Esophagus squamous epithelium (tissue), 5 donors: ENCODE measurements at regions not wholly inside any gene's neighbourhood (a gene's known extent, or its start where the extent isn't known, plus 50 kb on each side); places are given as distances from the start of the nearest gene placed in this dataset.

Source experiments
- DNase-seq: peaks from one replicate; lab custom pipeline; 2025; lab: John Stamatoyannopoulos, UW
- H3K27ac ChIP-seq, 4 donors: fragments of 200-600 bp; sonication (generic); one replicate each; pipeline ENCODE4 v1.5.1; 2016 to 2019; ENCODE audit warnings: mild to moderate bottlenecking in 1 of 4
- H3K27me3 ChIP-seq, 4 donors: fragments of 200-600 bp; sonication (generic); 1 replicate in 3 of 4; 2 replicates in 1 of 4; pipeline versions ENCODE4 v1.5.1 to v1.6.0; 2017 to 2021; ENCODE audit warnings: antibody characterized with exemption in 1 of 4
- H3K36me3 ChIP-seq, 3 donors: fragments of 200-600 bp; sonication (generic); one replicate each; pipeline ENCODE4 v1.5.1; 2016 to 2019
- H3K4me1 ChIP-seq, 3 donors: fragments of 200-600 bp; sonication (generic); one replicate each; pipeline ENCODE4 v1.5.1; 2017 to 2019
- H3K4me3 ChIP-seq, 4 donors: fragments of 200-600 bp; sonication (generic); 1 replicate in 3 of 4; 2 replicates in 1 of 4; pipeline ENCODE4 v1.5.1; 2016 to 2019; ENCODE audit warnings: mild to moderate bottlenecking in 2 of 4, moderate library complexity in 1 of 4
- H3K9me3 ChIP-seq, 3 donors: fragments of 200-600 bp; sonication (generic); one replicate each; pipeline ENCODE4 v1.5.1; 2016 to 2019
- POLR2A ChIP-seq, 4 donors: fragments of 450-650 bp; IDR thresholded peaks; one replicate each; pipeline ENCODE4 v1.6.1; 2017; ENCODE audit warnings: antibody characterized with exemption in 4 of 4, mild to moderate bottlenecking in 4 of 4, moderate library complexity in 3 of 4
- WGBS, 2 donors: methylation state at CpG; one replicate each; pipeline ENCODE4 v1.1.5; 2018; 5-methylcytosine and 5-hydroxymethylcytosine counted together
- intact Hi-C: fragments of 100-400 bp; cut with DNase I; formaldehyde crosslinking; loops from one replicate; pipeline ENCODE4 v1.15.0; 2022
- TF ChIP-seq, protein P1 (sequence below), 6 experiments: fragments of 450-650 bp in 4 of 6; fragments of 200-600 bp in 2 of 6; sonication (generic) in 2 of 6; IDR thresholded peaks; one replicate each; pipeline ENCODE4 v1.5.1; 2016 to 2019; ENCODE audit warnings: antibody characterized with exemption in 6 of 6, mild to moderate bottlenecking in 4 of 6, moderate library complexity in 4 of 6
- donor health status: DM: yes; HTN: yes; CAD: no.

DNA sequence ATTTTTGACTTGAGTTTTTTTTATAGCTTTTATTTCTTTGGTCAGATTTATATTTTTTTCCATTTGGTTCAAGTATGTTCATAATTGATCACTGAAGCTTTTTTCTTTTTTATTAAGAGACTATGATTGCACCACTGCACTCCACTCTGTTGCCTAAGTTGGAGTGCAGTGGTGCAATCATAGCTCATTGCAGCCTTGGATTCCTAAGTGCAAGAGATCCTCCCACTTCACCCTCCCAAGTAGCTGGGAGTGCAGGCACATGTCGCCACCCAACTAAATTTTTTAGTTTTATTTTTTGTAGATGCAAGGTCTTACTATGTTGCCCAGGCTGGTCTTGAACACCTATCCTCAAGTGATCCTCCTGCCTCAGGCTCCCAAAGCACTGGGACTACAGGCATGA lies 97.7 kb upstream of the KIF5B start:
- intact Hi-C loops, result no loop called here
- no peaks in the 10 kb centered on the region for H3K36me3 ChIP-seq
- H3K4me1 ChIP-seq, result peaks cover 5 to 34% (median 8%) of the 10 kb centered on the region in 3 donors
- H3K27ac ChIP-seq, result no peak overlapping the region
- H3K27me3 ChIP-seq, result no peaks in the 10 kb centered on the region
- no peaks in the 10 kb centered on the region for H3K9me3 ChIP-seq
- WGBS, 2 donors, result 86 to 93% methylated on average over 1 of the region's 1 CpG
- no peak for DNase-seq
- H3K4me3 ChIP-seq, result no peak overlapping the region
- TF ChIP-seq, protein P1, sequence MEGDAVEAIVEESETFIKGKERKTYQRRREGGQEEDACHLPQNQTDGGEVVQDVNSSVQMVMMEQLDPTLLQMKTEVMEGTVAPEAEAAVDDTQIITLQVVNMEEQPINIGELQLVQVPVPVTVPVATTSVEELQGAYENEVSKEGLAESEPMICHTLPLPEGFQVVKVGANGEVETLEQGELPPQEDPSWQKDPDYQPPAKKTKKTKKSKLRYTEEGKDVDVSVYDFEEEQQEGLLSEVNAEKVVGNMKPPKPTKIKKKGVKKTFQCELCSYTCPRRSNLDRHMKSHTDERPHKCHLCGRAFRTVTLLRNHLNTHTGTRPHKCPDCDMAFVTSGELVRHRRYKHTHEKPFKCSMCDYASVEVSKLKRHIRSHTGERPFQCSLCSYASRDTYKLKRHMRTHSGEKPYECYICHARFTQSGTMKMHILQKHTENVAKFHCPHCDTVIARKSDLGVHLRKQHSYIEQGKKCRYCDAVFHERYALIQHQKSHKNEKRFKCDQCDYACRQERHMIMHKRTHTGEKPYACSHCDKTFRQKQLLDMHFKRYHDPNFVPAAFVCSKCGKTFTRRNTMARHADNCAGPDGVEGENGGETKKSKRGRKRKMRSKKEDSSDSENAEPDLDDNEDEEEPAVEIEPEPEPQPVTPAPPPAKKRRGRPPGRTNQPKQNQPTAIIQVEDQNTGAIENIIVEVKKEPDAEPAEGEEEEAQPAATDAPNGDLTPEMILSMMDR (IDR thresholded peaks at IDR 0.05), result no peak
- no peak for TF ChIP-seq POLR2A (IDR thresholded peaks at IDR 0.05)

- peaks cover 5 to 39% (median 10%) of the 10 kb centered on the region in 3 donors for H3K4me1 ChIP-seq
- no peaks in the 10 kb centered on the region for H3K27me3 ChIP-seq
- WGBS, 2 donors, result 80 to 96% methylated on average over 4 of the region's 4 CpGs
- H3K4me3 ChIP-seq, result no peak overlapping the region
- H3K27ac ChIP-seq, result no peak overlapping the region
- H3K9me3 ChIP-seq, result no peaks in the 10 kb centered on the region
- no peak for DNase-seq
- no peaks in the 10 kb centered on the region for H3K36me3 ChIP-seq
- intact Hi-C loops, result no loop called here
- TF ChIP-seq, protein P1 (IDR thresholded peaks at IDR 0.05), result no peak
- no peak for TF ChIP-seq POLR2A (IDR thresholded peaks at IDR 0.05)
Measured at GRCh38 chr10:32153252-32153651, 97.0 kb upstream of the KIF5B start.

DNA sequence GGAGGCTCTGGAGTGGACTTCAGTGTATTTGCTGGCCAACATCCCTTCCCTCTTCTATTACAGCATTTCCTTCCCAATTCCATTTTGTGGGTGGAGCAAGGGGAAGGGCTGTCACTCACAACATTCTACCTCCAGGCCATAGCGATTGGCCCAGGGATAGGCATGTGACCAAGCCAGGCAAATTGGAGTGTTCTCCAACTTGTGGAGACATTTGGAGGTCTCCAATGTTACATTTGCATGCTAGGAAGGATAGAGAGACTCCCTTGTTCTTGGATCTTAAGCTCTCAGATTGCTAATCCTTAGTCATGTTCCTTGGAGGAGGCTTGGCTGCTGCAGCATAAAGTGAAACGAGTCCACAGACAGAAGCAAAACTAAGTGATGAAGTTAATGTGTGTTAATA lies 95.6 kb upstream of the KIF5B start:
- Histone ChIP-seq H3K9me3 (no peaks in the 10 kb centered on the region), H3K4me3 (no peak overlapping the region), H3K27ac (no peak overlapping the region), H3K4me1 (peaks cover 5 to 39% (median 10%) of the 10 kb centered on the region in 3 donors), H3K27me3 (no peaks in the 10 kb centered on the region), H3K36me3 (no peaks in the 10 kb centered on the region)
- intact Hi-C loops, result no loop called here
- DNase-seq, result no peak
- TF ChIP-seq POLR2A (IDR thresholded peaks at IDR 0.05), result no peak
- TF ChIP-seq, protein P1 (IDR thresholded peaks at IDR 0.05), result no peak
- 55 to 83% methylated on average over 2 of the region's 2 CpGs for WGBS, 2 donors

GRCh38 chr10:32150532-32151101 lies 94.4 kb upstream of the KIF5B start:
- intact Hi-C loops, result no loop called here
- H3K27me3 ChIP-seq, result no peaks in the 10 kb centered on the region
- no peak overlapping the region for H3K4me3 ChIP-seq
- H3K36me3 ChIP-seq, result no peaks in the 10 kb centered on the region
- H3K27ac ChIP-seq, result peak overlapping the region in 1 of 4 donors; percentile 39
- H3K4me1 ChIP-seq, result peaks cover 4 to 30% (median 10%) of the 10 kb centered on the region in 3 donors
- 68 to 76% methylated on average over 5 to 8 of the region's 8 CpGs for WGBS, 2 donors
- DNase-seq, result no peak
- no peaks in the 10 kb centered on the region for H3K9me3 ChIP-seq
- no peak for TF ChIP-seq POLR2A (IDR thresholded peaks at IDR 0.05)
- TF ChIP-seq, protein P1 (IDR thresholded peaks at IDR 0.05), result no peak

DNA sequence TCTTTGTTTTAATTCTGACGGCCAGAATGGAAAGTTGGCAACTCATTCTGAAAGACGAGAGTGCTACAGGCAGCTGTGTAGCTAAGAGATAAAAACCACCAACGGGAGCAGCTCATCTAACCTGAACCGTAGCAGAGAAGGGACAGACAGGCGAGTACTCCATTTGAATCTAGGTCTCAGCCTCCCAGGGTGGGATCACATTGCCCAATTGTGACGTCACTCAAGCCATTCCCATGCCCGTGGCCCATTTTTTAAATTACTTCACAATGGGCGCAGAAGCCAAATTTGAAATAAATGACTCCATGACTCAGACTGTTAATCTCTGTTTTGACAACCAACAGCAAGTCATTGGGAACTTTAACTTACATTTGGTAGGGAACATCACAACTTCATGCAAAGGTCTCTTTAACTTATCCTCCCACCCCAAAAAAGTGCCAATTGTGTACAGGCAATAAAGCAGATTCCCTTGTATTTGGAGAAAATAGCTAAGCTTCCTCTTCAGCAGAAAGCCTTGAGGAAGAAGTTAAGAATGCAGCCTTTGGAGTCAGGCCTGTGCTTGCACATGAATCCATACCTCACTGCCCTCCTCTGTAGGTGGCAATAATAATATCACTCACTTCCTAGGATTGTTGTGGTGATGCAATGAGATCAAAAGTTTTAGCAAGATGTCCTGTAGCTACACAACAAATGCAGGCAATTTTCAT lies 93.2 kb upstream of the KIF5B start:
- H3K9me3 ChIP-seq, result no peaks in the 10 kb centered on the region
- H3K27me3 ChIP-seq, result no peaks in the 10 kb centered on the region
- DNase-seq, result no peak
- WGBS, 2 donors, result 11 to 17% methylated on average over 6 to 8 of the region's 8 CpGs
- H3K36me3 ChIP-seq, result no peaks in the 10 kb centered on the region
- H3K4me3 ChIP-seq, result peak overlapping the region in 2 of 4 donors; percentile 17 to 36
- peaks cover 0 to 25% (median 10%) of the 10 kb centered on the region in 3 donors for H3K4me1 ChIP-seq
- peak overlapping the region; percentile 39 to 78 (median 54) for H3K27ac ChIP-seq
- intact Hi-C loops, result no loop called here
- no peak for TF ChIP-seq POLR2A (IDR thresholded peaks at IDR 0.05)
- TF ChIP-seq, protein P1 (IDR thresholded peaks at IDR 0.05), result peak in 1 of 6 experiments; percentile 37
